ENCODE measurements at regions not wholly inside any gene's neighbourhood (a gene's known extent, or its start where the extent isn't known, plus 50 kb on each side); places are given as distances from the start of the nearest gene placed in this dataset.
"Not testable (repeated sequence)": the region's sequence is repeated elsewhere in the genome, so short reads cannot be mapped to it uniquely, and the experiment has no call there.

DNA sequence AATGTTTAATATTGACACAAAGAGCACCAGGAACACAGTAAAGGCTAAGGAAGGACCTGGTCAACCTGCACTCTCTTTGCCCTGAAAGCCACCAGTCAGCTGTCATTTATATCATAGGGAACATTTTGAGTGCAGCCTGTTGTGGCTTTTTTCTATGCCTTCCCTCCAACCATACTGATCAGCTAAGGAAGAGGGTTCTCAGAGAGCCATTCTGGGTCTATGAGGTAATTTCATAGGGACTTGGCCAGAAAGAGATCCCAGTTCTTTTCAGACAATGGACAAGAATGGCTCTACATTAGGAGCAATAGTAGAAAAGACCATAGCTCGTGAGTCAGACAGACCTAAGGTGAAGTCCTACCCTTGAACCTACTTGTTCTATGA lies 132.8 kb downstream of the CCDC34 start:
- Mint-ChIP-seq H3K4me3 (ENCODE audit: unreplicated experiment) (no peak overlapping the region), H3K9me3 (ENCODE audit: unreplicated experiment) (no peaks in the 10 kb centered on the region), H3K27me3 (ENCODE audit: unreplicated experiment) (no peaks in the 10 kb centered on the region), H3K36me3 (ENCODE audit: unreplicated experiment) (no peaks in the 10 kb centered on the region), H3K4me1 (ENCODE audit: unreplicated experiment) (peaks cover 21% of the 10 kb centered on the region), H3K27ac (ENCODE audit: unreplicated experiment) (no peak overlapping the region)
- TF ChIP-seq, protein P1, sequence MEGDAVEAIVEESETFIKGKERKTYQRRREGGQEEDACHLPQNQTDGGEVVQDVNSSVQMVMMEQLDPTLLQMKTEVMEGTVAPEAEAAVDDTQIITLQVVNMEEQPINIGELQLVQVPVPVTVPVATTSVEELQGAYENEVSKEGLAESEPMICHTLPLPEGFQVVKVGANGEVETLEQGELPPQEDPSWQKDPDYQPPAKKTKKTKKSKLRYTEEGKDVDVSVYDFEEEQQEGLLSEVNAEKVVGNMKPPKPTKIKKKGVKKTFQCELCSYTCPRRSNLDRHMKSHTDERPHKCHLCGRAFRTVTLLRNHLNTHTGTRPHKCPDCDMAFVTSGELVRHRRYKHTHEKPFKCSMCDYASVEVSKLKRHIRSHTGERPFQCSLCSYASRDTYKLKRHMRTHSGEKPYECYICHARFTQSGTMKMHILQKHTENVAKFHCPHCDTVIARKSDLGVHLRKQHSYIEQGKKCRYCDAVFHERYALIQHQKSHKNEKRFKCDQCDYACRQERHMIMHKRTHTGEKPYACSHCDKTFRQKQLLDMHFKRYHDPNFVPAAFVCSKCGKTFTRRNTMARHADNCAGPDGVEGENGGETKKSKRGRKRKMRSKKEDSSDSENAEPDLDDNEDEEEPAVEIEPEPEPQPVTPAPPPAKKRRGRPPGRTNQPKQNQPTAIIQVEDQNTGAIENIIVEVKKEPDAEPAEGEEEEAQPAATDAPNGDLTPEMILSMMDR (IDR thresholded peaks at IDR 0.05) = no peak
- DNase-seq (ENCODE audit: extremely low spot score, unreplicated experiment) = no peak

DNA sequence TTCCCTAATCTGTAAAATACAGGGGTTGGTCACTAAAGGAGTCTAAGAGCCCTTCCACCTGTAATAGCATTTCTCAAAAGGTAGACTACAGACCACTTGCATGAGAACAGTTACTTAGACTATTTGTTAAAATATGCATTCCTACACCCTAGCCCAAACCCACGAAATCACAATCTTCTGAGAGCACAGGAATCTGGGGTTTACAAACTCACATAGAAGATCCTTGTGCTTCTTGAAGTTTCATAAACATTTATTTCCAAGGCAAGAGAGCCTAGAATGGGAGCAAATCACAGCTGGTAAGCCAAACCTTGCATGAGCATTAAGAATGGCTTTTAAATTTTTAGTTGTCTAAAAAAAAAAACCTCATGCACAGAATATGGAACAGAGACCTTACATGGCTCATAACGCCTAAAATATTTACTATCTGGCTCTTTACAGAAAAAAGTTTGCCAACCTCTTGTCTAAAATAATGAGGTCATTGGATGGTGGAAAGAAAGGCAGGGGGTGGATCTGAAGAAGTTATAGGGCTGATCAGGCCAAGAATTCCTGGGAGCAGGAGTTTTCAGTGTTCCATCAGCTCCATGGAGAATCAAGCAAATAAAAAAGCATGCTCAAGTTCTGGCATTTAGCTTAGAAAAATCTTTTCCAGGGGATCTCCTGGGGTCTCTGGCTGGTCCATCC lies 133.4 kb downstream of the CCDC34 start:
- TF ChIP-seq, protein P1 (IDR thresholded peaks at IDR 0.05) = no peak
- Mint-ChIP-seq H3K4me1 (ENCODE audit: unreplicated experiment) (peaks cover 16% of the 10 kb centered on the region), H3K9me3 (ENCODE audit: unreplicated experiment) (no peaks in the 10 kb centered on the region), H3K36me3 (ENCODE audit: unreplicated experiment) (no peaks in the 10 kb centered on the region), H3K27me3 (ENCODE audit: unreplicated experiment) (no peaks in the 10 kb centered on the region), H3K4me3 (ENCODE audit: unreplicated experiment) (no peak overlapping the region), H3K27ac (ENCODE audit: unreplicated experiment) (no peak overlapping the region)
- no peak for DNase-seq (ENCODE audit: extremely low spot score, unreplicated experiment)

DNA sequence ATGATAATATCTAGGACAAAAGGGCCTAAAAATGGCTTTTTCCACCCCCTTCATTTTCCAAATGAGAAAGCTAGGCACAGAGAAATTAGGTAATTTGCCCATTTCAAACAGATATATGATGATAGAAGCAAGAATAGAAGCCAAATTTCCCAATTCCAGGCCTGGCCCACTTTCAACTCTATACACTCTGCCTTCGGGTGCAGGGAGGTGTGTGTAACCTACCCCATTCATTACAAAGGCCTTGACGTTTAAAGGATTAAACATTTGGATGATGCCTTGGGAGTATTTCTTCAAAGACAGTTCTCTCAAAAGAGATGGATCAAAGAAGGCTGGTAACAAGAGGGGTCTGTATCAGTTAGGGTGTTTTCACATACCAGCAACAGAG lies 134.1 kb downstream of the CCDC34 start:
- H3K27ac Mint-ChIP-seq (ENCODE audit: unreplicated experiment) = no peak overlapping the region
- no peaks in the 10 kb centered on the region for H3K36me3 Mint-ChIP-seq (ENCODE audit: unreplicated experiment)
- no peak for DNase-seq (ENCODE audit: extremely low spot score, unreplicated experiment)
- TF ChIP-seq, protein P1 (IDR thresholded peaks at IDR 0.05) = no peak
- no peaks in the 10 kb centered on the region for H3K9me3 Mint-ChIP-seq (ENCODE audit: unreplicated experiment)
- H3K4me1 Mint-ChIP-seq (ENCODE audit: unreplicated experiment) = peaks cover 9% of the 10 kb centered on the region
- no peaks in the 10 kb centered on the region for H3K27me3 Mint-ChIP-seq (ENCODE audit: unreplicated experiment)
- H3K4me3 Mint-ChIP-seq (ENCODE audit: unreplicated experiment) = no peak overlapping the region

DNA sequence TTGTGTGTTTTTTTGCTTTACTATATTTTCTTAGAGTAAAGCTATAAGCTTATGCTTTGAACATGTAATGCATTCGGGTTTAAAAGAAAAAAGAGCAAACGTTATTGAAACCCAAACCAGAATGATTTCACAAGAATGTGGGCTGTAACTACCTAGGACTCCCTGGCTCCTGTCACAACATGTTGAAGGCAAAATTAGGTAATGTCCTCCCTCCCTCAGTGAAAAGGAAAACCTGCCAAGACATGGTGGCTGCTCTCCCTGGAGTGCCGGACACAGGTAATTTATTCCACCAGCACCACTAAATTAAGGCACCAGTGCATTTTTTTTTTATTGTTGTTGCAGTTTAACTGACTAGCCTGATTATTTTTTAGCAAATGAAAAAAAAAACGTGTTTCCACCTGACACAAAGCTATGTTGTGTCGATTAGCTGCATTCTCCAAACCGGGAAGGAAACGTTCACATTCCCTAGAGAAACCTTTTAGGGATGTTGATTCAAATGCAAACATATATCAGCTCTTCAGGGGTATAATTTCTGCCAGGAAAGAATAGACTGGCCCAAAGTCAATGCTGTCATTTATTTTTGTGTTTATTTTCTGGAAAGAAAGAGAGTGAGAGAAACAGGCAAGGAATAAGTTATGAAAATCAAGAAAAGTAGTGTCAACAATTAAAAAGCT lies 134.6 kb downstream of the CCDC34 start:
- no peaks in the 10 kb centered on the region for H3K9me3 Mint-ChIP-seq (ENCODE audit: unreplicated experiment)
- DNase-seq (ENCODE audit: extremely low spot score, unreplicated experiment) = no peak
- no peaks in the 10 kb centered on the region for H3K36me3 Mint-ChIP-seq (ENCODE audit: unreplicated experiment)
- H3K27ac Mint-ChIP-seq (ENCODE audit: unreplicated experiment) = no peak overlapping the region
- H3K4me3 Mint-ChIP-seq (ENCODE audit: unreplicated experiment) = no peak overlapping the region
- H3K4me1 Mint-ChIP-seq (ENCODE audit: unreplicated experiment) = peaks cover 4% of the 10 kb centered on the region
- TF ChIP-seq, protein P1 (IDR thresholded peaks at IDR 0.05) = no peak
- no peaks in the 10 kb centered on the region for H3K27me3 Mint-ChIP-seq (ENCODE audit: unreplicated experiment)

DNA sequence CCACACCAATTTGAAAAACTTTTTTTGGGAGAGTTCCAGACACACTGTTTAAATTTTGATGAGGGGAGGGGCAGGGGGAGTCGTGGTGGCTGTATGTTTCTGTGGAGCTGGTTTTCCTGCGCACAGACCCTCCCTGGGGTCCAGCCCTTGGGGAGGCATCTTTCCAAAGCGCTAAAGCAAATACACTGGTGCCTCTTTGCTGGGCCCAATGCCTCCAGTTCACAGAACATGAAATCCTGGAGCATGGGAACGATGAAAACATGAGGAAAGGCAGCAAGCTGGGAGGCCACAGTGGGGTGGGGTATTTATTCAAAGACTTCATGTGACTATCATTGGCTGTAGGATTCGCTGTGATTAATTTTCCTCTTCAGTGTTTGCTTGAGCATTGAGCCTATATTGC lies 135.3 kb downstream of the CCDC34 start:
- Mint-ChIP-seq H3K4me3 (ENCODE audit: unreplicated experiment) (no peak overlapping the region), H3K9me3 (ENCODE audit: unreplicated experiment) (no peaks in the 10 kb centered on the region), H3K36me3 (ENCODE audit: unreplicated experiment) (no peaks in the 10 kb centered on the region), H3K4me1 (ENCODE audit: unreplicated experiment) (peaks cover 4% of the 10 kb centered on the region), H3K27ac (ENCODE audit: unreplicated experiment) (no peak overlapping the region), H3K27me3 (ENCODE audit: unreplicated experiment) (no peaks in the 10 kb centered on the region)
- no peak for DNase-seq (ENCODE audit: extremely low spot score, unreplicated experiment)
- TF ChIP-seq, protein P1 (IDR thresholded peaks at IDR 0.05) = no peak

DNA sequence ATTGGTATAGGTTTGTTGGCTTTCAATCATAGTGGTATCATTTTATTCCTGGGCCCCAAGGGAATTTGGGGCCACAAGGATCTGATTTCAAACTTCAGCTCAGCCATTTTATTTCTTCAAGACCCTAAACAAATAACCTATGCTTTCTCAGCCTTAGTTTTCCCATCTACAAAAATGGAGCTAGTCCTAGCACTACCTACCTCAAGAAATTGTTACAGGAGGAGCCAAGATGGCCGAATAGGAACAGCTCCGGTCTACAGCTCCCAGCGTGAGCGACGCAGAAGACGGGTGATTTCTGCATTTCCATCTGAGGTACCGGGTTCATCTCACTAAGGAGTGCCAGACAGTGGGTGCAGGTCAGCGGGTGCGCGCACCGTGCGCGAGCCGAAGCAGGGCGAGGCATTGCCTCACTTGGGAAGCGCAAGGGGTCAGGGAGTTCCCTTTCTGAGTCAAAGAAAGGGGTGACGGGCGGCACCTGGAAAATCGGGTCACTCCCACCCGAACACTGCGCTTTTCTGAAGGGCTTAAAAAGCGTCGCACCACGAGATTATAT lies 143.5 kb downstream of the CCDC34 start:
- H3K36me3 Mint-ChIP-seq (ENCODE audit: unreplicated experiment); H3K27me3 Mint-ChIP-seq (ENCODE audit: unreplicated experiment); H3K9me3 Mint-ChIP-seq (ENCODE audit: unreplicated experiment); DNase-seq (ENCODE audit: extremely low spot score, unreplicated experiment): not testable (repeated sequence)
- Mint-ChIP-seq H3K4me3 (ENCODE audit: unreplicated experiment) (peak overlapping the region; percentile 70), H3K4me1 (ENCODE audit: unreplicated experiment) (peaks cover 49% of the 10 kb centered on the region), H3K27ac (ENCODE audit: unreplicated experiment) (peak overlapping the region; percentile 96)
